ENCODE measurements at regions not wholly inside any gene's neighbourhood (a gene's known extent, or its start where the extent isn't known, plus 50 kb on each side); places are given as distances from the start of the nearest gene placed in this dataset.

DNA sequence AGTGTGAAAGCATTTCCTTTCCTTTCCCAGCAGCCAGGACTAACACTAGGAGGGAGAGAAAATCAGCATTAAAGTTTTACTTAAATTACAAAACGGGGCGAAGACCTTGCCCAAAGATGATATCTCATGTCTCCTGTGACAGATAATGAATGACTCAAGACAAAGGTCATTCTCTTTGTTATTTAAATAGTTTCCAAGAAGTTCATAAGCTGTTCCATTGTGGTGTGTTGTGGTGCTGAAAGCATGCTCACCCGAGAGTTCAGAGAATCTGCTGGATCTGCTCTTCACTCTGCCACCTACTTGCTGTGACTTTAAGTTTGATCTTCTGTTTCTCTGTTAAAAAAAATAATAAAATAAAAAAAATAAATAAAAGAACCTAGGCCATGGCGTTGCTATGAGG, 265.9 kb upstream of the NR4A3 start:
- DNase-seq = no peak

DNA sequence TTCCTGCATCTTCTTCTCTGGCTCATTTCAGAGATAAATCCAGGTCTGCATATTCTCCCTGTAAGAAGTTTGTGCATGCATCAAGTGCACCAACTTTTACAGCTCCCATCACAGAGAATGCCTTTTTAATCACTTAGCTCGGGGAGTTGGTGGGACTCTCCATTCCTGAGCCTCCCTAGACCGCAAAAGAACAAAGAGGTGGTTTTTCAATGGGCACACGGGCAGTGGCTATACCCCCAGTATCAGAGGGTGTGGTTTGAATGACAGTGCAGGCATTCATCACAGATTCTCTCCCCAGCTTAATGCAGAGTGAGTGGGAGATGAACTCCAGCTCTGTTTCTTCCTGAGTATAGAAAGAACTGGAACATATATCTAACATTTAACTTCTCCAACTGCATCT, 264.7 kb upstream of the NR4A3 start:
- DNase-seq = no peak

DNA sequence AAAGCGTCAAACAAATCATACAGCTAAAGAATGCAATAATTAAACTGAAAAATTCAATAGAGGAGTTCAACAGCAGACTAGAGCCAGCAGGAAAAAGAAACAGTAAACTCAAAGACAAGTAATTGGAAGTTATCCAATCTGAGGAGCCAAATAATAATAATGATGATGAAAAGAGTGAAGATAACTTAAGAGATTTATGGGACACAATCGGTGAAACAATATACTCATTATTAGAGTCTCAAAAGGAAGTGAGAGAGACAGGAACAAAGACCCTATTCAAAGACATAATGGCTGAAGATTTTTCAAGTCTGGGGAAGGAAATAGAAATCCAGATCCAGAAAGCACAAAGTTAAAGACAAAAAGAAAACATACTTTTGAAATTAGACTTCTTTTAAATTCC, 263.9 kb upstream of the NR4A3 start:
- no peak for DNase-seq

DNA sequence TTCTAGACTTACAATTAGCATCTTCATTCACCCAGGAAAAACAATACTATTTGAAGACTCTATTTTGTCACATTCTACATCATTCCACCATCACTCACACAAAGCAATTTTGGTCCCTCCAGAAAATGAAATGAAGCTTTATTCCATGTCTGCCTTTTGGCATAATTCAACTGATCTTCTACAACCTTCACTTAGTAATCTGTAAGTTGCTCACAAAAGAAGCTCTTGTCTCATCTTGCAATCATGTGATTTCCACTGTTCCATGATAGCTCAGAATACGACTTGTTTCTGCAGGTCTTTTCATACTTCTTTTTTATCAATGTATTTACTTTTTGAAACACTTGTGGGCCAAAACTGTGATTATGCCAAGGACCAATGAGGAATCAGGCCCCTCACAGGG, 261.9 kb upstream of the NR4A3 start:
- no peak for DNase-seq

DNA sequence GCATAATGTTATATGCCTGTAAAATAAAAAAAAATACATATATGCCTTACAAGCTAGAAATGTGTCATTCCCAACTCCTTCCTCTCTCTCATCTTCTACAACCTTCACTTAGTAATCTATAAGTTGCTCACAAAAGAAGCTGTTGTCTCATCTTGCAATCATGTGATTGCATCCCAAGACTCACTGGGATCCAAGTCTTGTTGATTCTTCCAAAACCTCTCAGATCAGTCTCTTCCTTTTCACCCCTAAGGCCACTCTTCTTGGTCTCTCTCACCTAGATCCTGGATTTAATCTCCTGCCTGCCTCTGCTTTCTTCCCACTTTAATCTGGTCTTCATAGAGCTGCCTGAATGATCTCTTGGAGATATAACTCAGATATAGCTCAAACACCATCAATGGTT, 261.1 kb upstream of the NR4A3 start:
- no peak for DNase-seq

DNA sequence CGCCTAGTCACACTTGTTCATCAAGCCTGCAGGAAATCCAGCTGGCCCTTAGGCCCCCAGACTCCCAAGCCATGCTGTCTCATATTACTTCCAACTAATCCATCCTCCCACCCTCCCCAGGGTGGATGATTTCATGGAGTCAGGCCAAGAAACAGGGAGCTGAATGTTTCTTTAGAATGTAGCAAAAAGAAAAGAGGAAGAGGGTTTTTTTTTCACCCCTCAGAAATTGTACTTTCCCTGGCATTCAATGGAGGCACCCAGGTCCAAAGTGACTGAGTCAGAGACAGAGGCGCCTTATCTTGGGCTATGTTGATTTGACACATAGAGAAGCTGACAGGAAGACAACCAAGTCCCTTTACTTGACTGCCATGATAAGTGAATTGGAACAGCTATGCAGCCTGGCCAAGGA, 260.2 kb upstream of the NR4A3 start:
- no peak for DNase-seq

DNA sequence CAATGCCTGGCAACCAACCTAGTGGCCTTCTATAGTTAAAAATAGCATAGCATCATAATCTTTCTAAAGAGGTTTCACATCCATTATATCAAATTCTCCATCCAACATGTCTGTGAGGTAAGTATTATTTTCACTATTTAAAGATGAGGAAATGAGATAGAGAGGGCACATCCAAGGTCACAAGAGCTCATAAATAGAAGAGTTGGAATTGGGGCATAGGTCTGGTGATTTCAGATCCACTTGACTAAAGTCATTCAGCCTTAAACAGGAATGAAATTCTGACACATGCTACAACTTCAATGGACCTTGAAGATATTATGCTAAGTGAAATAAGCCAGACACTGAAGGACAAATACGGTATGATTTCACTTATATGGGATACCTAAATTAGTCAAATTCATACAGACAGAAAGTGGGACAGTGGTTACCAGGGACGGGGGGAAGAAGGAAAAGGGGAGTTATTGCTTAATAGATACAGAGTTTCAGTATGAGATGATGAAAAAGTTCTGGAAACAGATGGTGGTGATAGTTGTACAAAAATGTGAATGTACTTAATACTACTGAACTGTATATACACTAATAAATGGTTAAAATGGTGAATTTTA, 259.6 kb upstream of the NR4A3 start:
- no peak for DNase-seq

DNA sequence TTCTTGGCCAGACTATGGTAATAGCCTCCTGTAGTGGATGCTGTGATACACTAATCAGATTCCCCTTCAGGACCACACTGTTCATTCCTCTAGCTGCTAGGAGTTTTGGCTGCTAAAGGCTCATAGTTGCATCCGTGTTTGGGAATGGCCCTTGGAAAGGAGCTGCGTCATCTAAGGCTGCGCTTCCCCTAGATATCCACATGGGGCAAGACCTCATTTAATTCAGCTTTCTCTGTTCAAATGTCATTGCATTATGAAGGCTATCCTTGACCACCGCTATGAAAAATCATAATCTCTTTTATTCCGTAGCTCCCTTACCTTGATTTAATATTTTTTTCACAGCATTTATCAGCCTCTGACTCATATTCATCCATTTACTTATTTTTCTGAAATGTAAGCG, 258.3 kb upstream of the NR4A3 start:
- DNase-seq = no peak

DNA sequence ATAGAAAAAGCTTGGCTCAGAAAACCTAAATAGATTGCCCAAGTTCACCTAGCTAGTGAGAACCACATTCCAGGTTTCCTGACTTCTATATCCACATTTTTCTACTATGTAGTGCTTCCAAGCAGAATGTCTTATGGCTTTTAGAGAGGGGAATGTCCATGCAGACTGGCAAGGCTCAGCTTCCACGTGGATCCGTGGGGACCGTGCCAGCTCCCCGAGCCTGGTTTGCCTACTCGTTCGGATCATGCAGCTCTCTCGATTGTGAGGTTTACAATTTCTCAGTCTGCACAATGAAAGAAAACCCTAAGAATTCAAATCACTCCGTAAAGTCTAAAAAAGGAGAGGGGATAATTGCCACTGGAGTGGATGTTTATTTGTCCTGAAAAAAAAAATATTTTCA, 256.5 kb upstream of the NR4A3 start:
- no peak for DNase-seq

DNA sequence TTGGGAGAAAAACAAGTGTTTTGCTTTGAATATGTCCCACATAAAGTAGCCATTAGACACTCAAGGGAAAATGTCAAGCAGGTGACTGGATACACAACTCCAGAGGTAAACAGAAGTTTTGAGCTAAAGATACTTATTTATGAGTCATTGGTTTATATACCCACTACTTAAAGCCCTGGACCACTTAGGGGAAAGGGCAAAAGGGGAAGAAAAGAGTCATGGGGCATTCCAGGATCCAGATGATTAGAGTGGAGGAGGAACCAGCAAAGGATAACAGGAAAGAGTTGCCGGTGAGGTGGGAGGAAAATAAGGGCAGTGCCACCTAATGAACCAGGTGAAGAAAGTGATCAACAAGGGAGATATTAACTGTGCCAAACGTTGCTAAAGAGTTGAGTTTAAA, 254.2 kb upstream of the NR4A3 start:
- no peak for DNase-seq

DNA sequence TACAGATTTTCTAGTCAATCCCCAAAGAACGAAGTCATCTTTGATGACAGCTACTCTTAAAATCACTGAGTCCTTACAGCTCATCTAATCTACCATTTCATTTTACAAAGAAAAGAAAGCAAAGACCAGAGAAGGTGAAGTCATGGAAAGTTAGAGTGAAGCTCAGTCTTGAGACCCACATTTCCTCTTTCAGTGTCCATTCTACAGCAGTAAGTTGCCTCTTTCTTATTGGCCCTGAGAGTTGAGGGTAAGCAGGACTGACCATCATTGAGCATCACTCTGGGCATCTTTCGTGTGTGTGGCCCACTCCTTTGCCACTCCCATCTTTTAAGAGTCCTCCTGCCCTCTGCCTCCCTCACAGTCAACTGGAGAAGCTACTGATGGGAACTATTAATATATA, 251.8 kb upstream of the NR4A3 start:
- DNase-seq = no peak

DNA sequence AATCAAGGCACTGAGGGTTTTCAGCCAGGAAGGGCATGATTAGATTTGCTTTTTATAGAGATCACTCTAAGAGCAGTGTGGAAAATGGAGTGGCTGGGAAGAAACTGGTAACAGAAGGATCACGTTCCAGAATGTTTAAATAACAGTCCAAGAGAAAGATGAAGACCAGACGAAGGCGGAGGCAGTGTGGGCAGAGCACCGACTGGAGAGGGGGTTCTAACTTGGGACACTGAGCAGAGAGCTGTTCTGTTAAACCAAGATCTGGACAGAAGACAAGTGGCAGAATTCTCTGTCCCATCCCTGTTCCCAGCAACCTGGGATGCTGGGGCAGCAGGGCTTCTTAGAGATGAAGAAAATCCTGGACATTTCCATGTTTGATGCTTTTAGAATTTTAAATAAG, 249.1 kb upstream of the NR4A3 start:
- no peak for DNase-seq

DNA sequence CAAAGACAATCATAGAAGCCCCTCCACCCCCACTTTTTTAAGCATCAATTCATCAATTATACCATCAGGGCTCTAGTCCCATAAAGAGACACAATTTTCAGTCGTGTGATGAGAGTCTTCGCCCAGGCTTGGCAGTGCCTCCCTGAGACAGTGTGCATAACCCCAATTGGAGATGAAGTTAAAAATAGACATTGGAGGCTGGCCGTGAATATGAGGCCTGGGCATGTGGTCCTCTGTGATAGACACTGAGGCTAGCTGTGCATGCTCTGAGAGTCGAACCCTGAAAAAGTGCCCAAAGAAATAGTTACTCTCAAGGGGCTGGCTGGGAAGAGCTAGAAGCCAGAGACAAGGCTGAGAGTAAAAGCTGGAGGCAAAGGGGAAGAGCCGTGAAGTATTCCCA, 248.6 kb upstream of the NR4A3 start:
- no peak for DNase-seq

DNA sequence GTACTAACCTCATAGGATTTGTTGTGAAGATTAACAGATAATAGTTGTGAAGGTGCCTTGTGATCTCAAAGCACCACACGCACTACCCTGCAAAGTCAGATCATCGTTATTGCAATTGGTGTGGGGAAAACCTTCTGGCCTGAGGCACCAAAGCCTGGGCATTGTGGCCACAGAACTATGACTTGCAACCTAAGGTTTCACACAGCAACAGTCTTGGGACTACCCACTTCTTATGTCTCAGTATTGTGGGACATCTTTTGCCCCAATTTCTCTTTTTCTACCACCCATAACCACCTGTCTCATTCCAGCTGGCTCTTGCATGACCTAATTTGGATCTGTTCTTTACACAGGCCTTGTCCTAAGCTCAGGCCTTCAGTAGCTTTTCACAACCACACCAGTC, 247.8 kb upstream of the NR4A3 start:
- no peak for DNase-seq

DNA sequence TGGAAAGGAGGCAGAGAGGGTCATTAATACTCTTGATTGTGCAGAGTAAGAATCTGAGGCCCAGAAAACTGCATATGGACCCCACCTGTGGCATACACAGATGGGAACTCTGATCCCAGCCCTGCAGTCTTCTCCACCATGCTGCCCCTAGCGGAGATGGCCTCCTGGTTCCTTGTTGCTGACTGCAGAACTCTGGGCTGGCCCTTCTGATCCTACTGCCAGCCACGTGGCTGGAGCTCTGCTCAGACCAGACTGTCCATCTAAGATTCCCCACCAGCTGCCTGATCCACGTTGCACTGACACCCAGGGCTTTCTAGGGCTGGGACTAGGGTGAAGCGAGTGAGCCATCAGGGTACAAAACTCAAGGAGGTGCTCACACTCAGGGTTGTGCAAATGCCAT, 245.7 kb upstream of the NR4A3 start:
- no peak for DNase-seq

DNA sequence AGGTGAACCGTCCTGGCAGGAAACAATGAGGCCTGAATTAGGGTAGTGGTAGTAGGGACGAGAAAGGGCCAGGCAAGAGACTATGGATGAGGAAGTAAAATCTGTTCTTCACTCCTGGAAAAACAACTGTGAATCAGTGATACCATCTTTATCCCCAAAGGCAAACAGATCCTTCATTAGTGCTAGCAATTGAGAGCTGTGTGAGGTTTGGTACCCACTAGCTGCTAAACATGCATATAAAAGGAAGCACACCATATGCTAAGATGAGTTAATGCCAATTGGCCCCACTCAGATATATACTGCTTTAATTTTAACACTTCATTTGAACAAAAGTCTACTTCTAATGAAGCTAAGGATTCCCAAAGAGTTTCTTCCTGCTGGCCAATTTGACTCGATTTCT, 244.8 kb upstream of the NR4A3 start:
- DNase-seq = no peak

DNA sequence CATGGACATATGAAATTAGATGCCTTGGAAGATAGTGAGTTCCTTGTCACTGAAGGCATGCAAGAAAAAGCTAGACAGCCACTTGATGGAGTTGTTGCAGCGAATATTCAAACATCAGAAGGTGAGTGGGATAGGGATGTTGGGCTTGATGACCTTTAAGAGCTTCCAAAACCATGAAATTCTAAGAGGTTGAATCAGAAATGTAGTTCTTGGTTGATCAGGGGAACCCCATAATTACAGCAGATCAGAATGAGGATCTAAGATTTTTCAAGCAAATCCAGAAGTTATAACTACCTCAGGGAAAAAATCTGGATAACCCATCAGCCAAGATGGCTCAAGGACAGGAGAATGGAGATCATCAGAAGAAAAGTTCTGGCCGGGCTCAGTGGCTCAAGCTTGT, 244.3 kb upstream of the NR4A3 start:
- no peak for DNase-seq

DNA sequence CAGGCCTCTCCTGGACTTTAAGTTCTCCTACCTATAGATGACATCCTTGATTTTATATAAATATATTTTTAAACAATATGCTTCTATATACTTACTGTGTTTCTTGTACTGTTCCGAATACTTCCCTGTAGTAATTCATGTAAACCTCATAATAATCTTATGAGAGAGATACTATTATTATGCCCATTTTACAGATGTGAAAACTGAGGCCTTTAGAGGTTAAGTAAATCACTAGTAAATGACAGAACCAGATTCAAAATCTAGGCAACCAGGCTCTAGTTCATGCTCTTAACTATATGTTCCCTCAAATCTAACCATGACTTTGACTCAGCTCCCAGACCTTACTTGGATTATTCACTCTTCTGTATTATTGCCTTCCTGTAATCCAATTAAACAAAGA, 243.0 kb upstream of the NR4A3 start:
- DNase-seq = no peak

DNA sequence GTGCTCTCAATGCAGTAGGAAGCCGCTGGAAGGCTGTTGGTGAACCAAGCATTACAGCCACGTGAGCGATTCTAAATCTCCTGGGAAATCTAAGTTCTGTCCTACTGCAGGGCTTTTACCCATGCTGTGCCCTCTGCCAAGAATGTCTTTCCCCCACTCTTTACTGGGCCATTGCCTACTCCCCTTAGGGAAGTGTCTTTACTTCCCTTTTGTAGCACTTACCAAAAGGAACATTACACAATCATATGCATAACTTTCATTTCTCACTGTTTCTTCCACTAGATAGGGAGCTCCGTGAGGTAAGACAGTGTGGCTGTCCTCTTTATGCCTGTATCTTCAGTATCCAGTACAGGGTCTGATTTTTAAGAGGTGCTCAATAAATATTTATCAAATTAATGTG, 241.7 kb upstream of the NR4A3 start:
- DNase-seq = no peak

DNA sequence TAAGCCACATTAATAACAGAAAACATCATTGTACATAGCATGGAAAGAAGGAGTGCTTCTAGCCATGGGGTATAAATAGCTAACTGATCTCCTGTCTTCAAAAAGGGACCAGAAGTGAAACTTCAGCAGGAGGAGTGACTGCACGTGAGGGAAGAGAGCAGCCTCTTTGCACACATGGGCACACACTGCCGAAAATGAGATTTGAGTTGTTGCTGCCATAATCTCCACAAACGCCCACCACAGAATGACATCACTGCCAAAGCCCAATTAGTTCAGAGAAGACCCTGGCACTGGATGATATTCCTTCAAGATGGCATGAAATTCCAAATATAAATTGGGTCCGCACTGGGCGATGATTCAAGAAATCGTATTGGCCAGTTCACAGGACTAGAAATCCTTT, 238.9 kb upstream of the NR4A3 start:
- no peak for DNase-seq

DNA sequence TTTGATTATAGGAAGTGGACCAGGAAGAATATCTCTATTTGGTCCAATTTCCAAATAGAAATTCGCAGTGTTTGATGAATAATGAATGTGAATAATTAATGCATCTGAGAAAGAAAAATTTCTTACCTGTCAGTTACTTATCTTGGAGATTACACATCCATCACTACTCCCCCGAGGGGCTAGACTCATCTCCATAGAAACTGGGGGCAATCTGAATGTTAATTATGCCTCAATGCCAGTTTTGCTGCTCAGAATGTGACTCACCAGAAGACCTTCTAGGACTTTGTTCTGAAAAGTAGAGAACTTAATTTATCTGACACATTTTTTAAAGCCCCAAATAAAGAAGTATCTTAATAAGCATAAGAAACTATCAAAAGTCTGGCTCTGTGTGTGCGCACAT, 233.4 kb upstream of the NR4A3 start:
- no peak for DNase-seq

DNA sequence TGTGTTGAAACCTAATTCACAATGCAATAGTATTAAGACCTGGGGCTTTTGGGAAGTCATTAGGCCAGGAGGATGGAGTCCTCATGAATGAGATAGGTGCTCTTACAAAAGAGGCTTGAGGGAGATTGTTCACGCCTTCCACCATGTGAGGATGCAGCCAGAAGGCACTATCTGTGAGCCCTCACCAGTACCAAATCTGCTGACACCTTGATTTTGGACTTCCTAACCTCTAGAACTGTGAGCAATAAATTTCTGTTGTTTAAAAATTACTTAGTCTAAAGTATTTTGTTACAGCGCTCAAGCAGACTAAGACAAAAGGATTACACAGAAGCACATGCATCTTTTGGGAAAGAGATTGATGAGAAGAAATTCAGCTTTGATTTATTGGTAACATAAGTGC, 232.9 kb upstream of the NR4A3 start:
- no peak for DNase-seq

DNA sequence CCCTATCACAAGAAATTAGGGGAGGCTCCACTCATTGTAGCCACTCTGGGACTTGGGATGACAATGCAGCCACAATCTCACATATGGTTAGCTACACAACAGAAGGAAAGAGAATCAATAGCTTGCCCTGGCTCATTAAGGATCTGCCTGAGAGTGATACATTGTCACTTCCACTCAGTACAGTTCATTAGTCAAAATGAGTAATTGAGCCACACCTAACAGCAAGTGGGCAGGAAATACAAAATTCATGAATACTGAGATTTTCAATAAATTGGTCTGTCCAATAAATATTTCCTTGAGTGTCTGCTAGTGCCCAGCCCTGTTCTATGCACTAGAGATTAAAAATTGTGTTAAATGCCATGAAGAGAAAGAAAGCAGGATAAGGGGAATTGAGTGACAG, 231.3 kb upstream of the NR4A3 start:
- DNase-seq = no peak

DNA sequence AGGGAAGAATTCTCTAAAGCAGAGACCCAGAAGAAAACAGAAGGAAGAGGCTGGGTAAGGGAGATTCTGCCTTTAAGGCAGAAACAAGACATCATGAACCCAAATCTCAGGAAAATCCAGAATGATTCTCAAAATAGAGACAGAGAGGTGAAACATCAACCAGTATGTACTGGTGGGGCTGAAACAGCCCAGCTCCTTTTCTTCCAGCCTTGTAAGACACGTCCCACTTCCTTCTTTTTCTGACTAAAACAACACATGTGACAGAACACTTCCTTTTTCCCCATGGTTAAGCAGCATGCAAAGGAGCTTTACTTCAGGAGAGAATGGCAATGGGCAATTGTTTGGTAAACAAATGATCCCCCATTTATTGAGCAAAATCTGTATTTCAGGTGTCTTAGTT, 230.8 kb upstream of the NR4A3 start:
- DNase-seq = no peak

DNA sequence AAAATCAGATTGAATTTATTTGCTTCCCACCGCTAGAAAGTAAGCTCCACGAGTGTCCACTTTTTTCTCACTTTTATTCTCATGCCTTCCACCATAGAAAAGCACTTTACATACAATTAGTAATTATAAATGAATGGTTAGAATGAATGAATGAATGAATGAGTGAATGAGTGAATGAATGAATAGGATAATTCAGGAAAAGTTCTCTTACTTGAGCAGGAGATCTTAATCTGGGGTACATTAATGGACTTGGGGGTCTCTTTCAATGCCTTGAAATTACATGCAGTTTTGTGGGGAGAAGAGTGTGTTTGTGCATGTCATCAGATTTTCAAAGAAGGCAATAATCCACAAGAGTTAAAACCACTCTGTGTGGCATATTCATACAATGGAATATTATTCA, 229.9 kb upstream of the NR4A3 start:
- DNase-seq = no peak
